ENCODE measurements at regions not wholly inside any gene's neighbourhood (a gene's known extent, or its start where the extent isn't known, plus 50 kb on each side); places are given as distances from the start of the nearest gene placed in this dataset.

GRCh38 chr3:70488816-70489215 lies 176.4 kb upstream of the MDFIC2 start:
- H3K27ac Mint-ChIP-seq, result peak overlapping the region; percentile 85
- TF ChIP-seq ZNF281 (CRISPR knock-in tag; IDR thresholded peaks at IDR 0.05) (no peak), ATF2 (CRISPR knock-in tag; IDR thresholded peaks at IDR 0.05; ENCODE audit: borderline replicate concordance, low read depth) (no peak), MXD4 (CRISPR knock-in tag; IDR thresholded peaks at IDR 0.05; ENCODE audit: borderline replicate concordance) (no peak), KAT7 (CRISPR knock-in tag; IDR thresholded peaks at IDR 0.05; ENCODE audit: borderline replicate concordance) (no peak), ATF1 (CRISPR knock-in tag; IDR thresholded peaks at IDR 0.05) (no peak)
- H3K36me3 Mint-ChIP-seq, result 0 out of 2 replicates have a peak, but pooled peaks cover 2% of the 10 kb centered on the region
- DNase-seq (ENCODE audit: low spot score) (no peak), ATAC-seq (peak; percentile 59; the same call in 1 of the 2 replicates)
- H3K9me3 Mint-ChIP-seq, result no peaks in the 10 kb centered on the region
- ChIA-PET POLR2A (no interaction called here), CTCF (interaction anchor here (0.9 kb wide), 1 partner anchor 265 kb away, joined by 3 read pairs; no protein-coding TSS in a partner anchor)
- H3K4me1 Mint-ChIP-seq, result peaks cover 46% of the 10 kb centered on the region
- H3K4me3 Mint-ChIP-seq, result peak overlapping the region; percentile 3; the same call in 1 of the 2 replicates
- H3K27me3 Mint-ChIP-seq (ENCODE audit: low read depth), result no peaks in the 10 kb centered on the region; the same call in none of the 2 replicates

GRCh38 chr3:70488131-70488530 lies 175.7 kb upstream of the MDFIC2 start:
- H3K27ac Mint-ChIP-seq, result peak overlapping the region; percentile 21
- H3K4me3 Mint-ChIP-seq, result no peak overlapping the region
- H3K4me1 Mint-ChIP-seq, result peaks cover 43% of the 10 kb centered on the region
- H3K27me3 Mint-ChIP-seq (ENCODE audit: low read depth), result no peaks in the 10 kb centered on the region; the same call in none of the 2 replicates
- TF ChIP-seq ATF3 (CRISPR knock-in tag; conservative IDR thresholded peaks at IDR 0.05) (no peak), ZNF671 (CRISPR knock-in tag; IDR thresholded peaks at IDR 0.05) (no peak), ERG (CRISPR knock-in tag; IDR thresholded peaks at IDR 0.05) (no peak), ESRRA (CRISPR knock-in tag; IDR thresholded peaks at IDR 0.05; ENCODE audit: borderline replicate concordance) (no peak)
- H3K36me3 Mint-ChIP-seq, result 0 out of 2 replicates have a peak, but pooled peaks cover 2% of the 10 kb centered on the region
- CTCF ChIA-PET, result no interaction called here
- no peak for ATAC-seq
- no peaks in the 10 kb centered on the region for H3K9me3 Mint-ChIP-seq
- POLR2A ChIA-PET, result no interaction called here
- DNase-seq (ENCODE audit: low spot score), result no peak

GRCh38 chr3:70486414-70487017 lies 174.1 kb upstream of the MDFIC2 start:
- peaks cover 2% of the 10 kb centered on the region; the same call in 1 of the 2 replicates for H3K36me3 Mint-ChIP-seq
- DNase-seq (ENCODE audit: low spot score) (no peak), ATAC-seq (no peak)
- H3K27me3 Mint-ChIP-seq (ENCODE audit: low read depth), result peaks cover 3% of the 10 kb centered on the region
- H3K4me1 Mint-ChIP-seq, result peaks cover 43% of the 10 kb centered on the region
- H3K4me3 Mint-ChIP-seq, result no peak overlapping the region
- ChIA-PET CTCF (no interaction called here), POLR2A (no interaction called here)
- peaks cover under 1% of the 10 kb centered on the region for H3K9me3 Mint-ChIP-seq
- H3K27ac Mint-ChIP-seq, result no peak overlapping the region
- TF ChIP-seq OVOL2 (CRISPR knock-in tag; IDR thresholded peaks at IDR 0.05; ENCODE audit: borderline replicate concordance), result no peak
- no peak for TF ChIP-seq PRRX2 (CRISPR knock-in tag; IDR thresholded peaks at IDR 0.05)
- no peak for TF ChIP-seq HMGXB4 (CRISPR knock-in tag; IDR thresholded peaks at IDR 0.05)
- TF ChIP-seq NFYB (CRISPR knock-in tag; conservative IDR thresholded peaks at IDR 0.05; ENCODE audit: low read depth), result no peak
- TF ChIP-seq NFATC4 (CRISPR knock-in tag; IDR thresholded peaks at IDR 0.05), result no peak
- TF ChIP-seq JAZF1 (CRISPR knock-in tag; IDR thresholded peaks at IDR 0.05), result no peak
- TF ChIP-seq CBFB (CRISPR knock-in tag; IDR thresholded peaks at IDR 0.05; ENCODE audit: low read depth), result no peak
- TF ChIP-seq ZMAT4 (CRISPR knock-in tag; IDR thresholded peaks at IDR 0.05), result no peak
- TF ChIP-seq TP53 (CRISPR knock-in tag; IDR thresholded peaks at IDR 0.05), result no peak
- TF ChIP-seq RORB (CRISPR knock-in tag; IDR thresholded peaks at IDR 0.05), result no peak
- TF ChIP-seq FOXP1 (CRISPR knock-in tag; IDR thresholded peaks at IDR 0.05; ENCODE audit: borderline replicate concordance), result no peak
- no peak for TF ChIP-seq CTCF (IDR thresholded peaks at IDR 0.05)

Measured in WTC11 (cell line).